Endothelial cell (in vitro differentiated cells): ENCODE measurements at regions not wholly inside any gene's neighbourhood (a gene's known extent, or its start where the extent isn't known, plus 50 kb on each side); places are given as distances from the start of the nearest gene placed in this dataset.

Source experiments
- DNase-seq: peaks from one replicate; pipeline ENCODE4 v3.0.0; 2021; ENCODE audit warnings: low spot score
- H3K27ac Mint-ChIP-seq: one replicate; pipeline ENCODE4 v1.8.0; 2021; ENCODE audit warnings: mixed read lengths, inconsistent platforms; ENCODE audit not compliant: unreplicated experiment
- H3K27me3 Mint-ChIP-seq: one replicate; pipeline ENCODE4 v1.8.0; 2021; ENCODE audit warnings: mild to moderate bottlenecking, moderate library complexity, mixed read lengths, inconsistent platforms; ENCODE audit not compliant: unreplicated experiment
- H3K36me3 Mint-ChIP-seq: one replicate; pipeline ENCODE4 v1.8.0; 2021; ENCODE audit warnings: mild to moderate bottlenecking, low read depth, mixed read lengths, inconsistent platforms; ENCODE audit not compliant: unreplicated experiment
- H3K4me1 Mint-ChIP-seq: one replicate; pipeline ENCODE4 v1.8.0; 2021; ENCODE audit warnings: mild to moderate bottlenecking, mixed read lengths, inconsistent platforms; ENCODE audit not compliant: unreplicated experiment
- H3K4me3 Mint-ChIP-seq: one replicate; pipeline ENCODE4 v1.8.0; 2021; ENCODE audit warnings: mild to moderate bottlenecking, mixed read lengths, inconsistent platforms; ENCODE audit not compliant: unreplicated experiment
- H3K9me3 Mint-ChIP-seq: one replicate; pipeline ENCODE4 v1.8.0; 2021; ENCODE audit warnings: mixed read lengths, inconsistent platforms; ENCODE audit not compliant: unreplicated experiment
- TF ChIP-seq, protein P1 (sequence below): fragments of 200-600 bp; sonication (generic); IDR thresholded peaks from one replicate; pipeline ENCODE4 v1.5.0; 2021; ENCODE audit warnings: antibody characterized with exemption; ENCODE audit not compliant: unreplicated experiment

DNA sequence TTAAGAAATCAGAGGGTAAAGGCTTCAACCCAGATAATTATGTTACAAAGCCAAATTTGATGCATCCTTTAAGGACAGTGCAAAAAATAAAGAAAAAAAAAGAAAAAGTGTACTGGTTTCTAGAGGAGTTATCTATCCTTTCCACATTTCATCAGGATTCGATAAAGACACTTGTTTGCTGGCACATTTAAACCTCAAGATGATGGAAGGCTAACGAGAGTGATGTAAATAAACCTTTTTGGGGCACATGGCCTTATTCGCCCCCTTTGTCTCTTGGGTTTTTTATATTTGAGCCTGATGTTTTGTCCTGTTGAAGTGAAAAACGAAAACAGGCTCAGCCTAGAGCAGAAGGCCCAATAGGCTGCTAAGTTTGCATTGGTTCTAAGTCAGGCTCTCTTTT, 416.5 kb downstream of the TAF11L14 start:
- no peak for DNase-seq
- H3K9me3 Mint-ChIP-seq: no peaks in the 10 kb centered on the region
- no peak overlapping the region for H3K27ac Mint-ChIP-seq
- no peaks in the 10 kb centered on the region for H3K36me3 Mint-ChIP-seq
- TF ChIP-seq, protein P1, sequence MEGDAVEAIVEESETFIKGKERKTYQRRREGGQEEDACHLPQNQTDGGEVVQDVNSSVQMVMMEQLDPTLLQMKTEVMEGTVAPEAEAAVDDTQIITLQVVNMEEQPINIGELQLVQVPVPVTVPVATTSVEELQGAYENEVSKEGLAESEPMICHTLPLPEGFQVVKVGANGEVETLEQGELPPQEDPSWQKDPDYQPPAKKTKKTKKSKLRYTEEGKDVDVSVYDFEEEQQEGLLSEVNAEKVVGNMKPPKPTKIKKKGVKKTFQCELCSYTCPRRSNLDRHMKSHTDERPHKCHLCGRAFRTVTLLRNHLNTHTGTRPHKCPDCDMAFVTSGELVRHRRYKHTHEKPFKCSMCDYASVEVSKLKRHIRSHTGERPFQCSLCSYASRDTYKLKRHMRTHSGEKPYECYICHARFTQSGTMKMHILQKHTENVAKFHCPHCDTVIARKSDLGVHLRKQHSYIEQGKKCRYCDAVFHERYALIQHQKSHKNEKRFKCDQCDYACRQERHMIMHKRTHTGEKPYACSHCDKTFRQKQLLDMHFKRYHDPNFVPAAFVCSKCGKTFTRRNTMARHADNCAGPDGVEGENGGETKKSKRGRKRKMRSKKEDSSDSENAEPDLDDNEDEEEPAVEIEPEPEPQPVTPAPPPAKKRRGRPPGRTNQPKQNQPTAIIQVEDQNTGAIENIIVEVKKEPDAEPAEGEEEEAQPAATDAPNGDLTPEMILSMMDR: no peak
- no peak overlapping the region for H3K4me3 Mint-ChIP-seq
- no peaks in the 10 kb centered on the region for H3K27me3 Mint-ChIP-seq
- no peaks in the 10 kb centered on the region for H3K4me1 Mint-ChIP-seq

DNA sequence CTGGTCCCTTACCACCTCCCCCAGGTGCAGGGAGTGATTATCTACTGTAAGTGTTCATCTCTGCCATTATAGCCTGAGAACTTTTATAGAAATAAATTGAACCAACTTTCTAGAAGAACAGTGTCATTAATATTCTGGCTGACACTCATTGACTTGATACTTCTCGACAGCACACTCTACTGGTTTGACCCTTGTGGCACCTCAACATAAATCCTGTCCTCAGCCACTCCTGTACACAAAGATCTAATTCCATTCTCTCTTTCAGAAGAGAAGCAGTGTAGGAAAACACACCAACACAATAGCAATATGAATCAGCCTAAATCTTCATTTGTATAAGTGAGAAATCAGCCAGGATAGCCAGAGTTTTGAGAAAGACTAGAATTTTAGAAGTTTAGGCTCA, 417.7 kb downstream of the TAF11L14 start:
- no peaks in the 10 kb centered on the region for H3K27me3 Mint-ChIP-seq
- no peaks in the 10 kb centered on the region for H3K9me3 Mint-ChIP-seq
- TF ChIP-seq, protein P1: no peak
- no peak overlapping the region for H3K27ac Mint-ChIP-seq
- no peak overlapping the region for H3K4me3 Mint-ChIP-seq
- no peak for DNase-seq
- no peaks in the 10 kb centered on the region for H3K36me3 Mint-ChIP-seq
- H3K4me1 Mint-ChIP-seq: no peaks in the 10 kb centered on the region

DNA sequence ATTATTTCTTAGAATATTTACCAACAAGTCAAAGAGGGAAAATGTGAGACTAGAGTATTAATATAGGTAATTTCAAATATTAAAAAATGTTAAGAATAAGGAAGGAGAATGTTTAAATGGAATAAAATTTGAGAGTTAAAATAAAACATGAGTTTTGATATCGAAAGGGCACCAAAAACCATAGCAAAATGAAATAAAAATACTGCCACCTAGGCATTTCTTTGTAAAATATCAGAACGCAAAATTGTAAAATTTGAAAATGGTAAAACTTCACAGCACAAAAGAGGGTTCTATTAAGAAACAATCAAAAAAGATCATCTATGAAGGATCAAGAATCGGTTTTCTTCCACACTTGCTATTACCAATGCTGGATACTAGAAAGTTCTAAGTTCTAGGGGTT, 418.3 kb downstream of the TAF11L14 start:
- no peaks in the 10 kb centered on the region for H3K4me1 Mint-ChIP-seq
- H3K4me3 Mint-ChIP-seq: no peak overlapping the region
- TF ChIP-seq, protein P1: no peak
- H3K36me3 Mint-ChIP-seq: no peaks in the 10 kb centered on the region
- no peak for DNase-seq
- no peak overlapping the region for H3K27ac Mint-ChIP-seq
- H3K9me3 Mint-ChIP-seq: no peaks in the 10 kb centered on the region
- H3K27me3 Mint-ChIP-seq: no peaks in the 10 kb centered on the region

DNA sequence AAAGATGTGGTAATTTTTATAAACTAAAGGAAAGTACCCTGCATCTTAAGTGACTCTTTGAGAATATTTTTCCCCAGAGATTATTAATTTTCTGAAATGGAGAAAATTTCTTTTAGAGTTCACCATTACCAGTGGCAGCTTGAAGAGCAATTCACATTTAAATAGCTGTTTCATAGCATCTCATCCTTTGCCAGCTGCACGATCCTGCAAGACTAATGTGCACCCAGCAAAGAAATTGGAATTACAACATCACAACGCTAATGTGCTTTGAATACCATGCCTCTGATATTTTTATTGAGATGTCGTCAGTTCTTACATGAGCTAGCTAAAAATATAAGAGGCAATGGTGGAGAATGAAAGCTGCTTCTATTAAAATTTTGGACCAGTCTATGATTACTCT, 423.5 kb downstream of the TAF11L14 start:
- H3K9me3 Mint-ChIP-seq: no peaks in the 10 kb centered on the region
- TF ChIP-seq, protein P1: no peak
- H3K4me1 Mint-ChIP-seq: no peaks in the 10 kb centered on the region
- H3K27ac Mint-ChIP-seq: no peak overlapping the region
- DNase-seq: no peak
- H3K4me3 Mint-ChIP-seq: no peak overlapping the region
- no peaks in the 10 kb centered on the region for H3K27me3 Mint-ChIP-seq
- H3K36me3 Mint-ChIP-seq: no peaks in the 10 kb centered on the region

DNA sequence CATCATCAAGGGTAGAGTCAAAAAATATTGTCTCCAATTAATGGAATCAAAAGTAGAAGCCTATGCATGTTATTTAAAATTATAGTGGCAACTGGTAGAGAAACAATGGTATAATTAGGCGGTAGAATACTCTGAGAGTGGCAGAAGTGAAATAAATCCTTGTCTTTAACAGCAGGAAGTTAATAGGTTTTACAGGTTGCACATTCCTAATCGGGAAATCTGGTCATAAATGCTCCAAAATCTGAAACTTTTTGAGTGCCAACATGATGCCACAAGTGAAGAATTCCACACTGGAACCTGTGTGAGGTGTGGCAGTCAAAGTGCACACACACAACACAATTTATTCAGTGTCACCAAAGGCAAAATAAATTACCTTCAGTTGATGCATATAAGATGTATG, 433.4 kb downstream of the TAF11L14 start:
- H3K4me3 Mint-ChIP-seq: no peak overlapping the region
- no peak for DNase-seq
- H3K36me3 Mint-ChIP-seq: no peaks in the 10 kb centered on the region
- no peak overlapping the region for H3K27ac Mint-ChIP-seq
- H3K9me3 Mint-ChIP-seq: no peaks in the 10 kb centered on the region
- H3K4me1 Mint-ChIP-seq: no peaks in the 10 kb centered on the region
- TF ChIP-seq, protein P1: no peak
- no peaks in the 10 kb centered on the region for H3K27me3 Mint-ChIP-seq
